ENCODE measurements at regions not wholly inside any gene's neighbourhood (a gene's known extent, or its start where the extent isn't known, plus 50 kb on each side); places are given as distances from the start of the nearest gene placed in this dataset.

GRCh38 chr2:234674781-234675201 lies 177.9 kb upstream of the ARL4C start:
- no peaks in the 10 kb centered on the region for H3K27me3 ChIP-seq (replicated peaks; ENCODE audit: control insufficient read depth, insufficient read depth, low read length)
- ChIA-PET POLR2A (interaction anchor here (0.6 kb wide), 1 partner anchor 871 kb away, joined by 8 read pairs; no protein-coding TSS in a partner anchor), CTCF (no interaction called here)
- H3K9me3 ChIP-seq: no peaks in the 10 kb centered on the region
- Mint-ChIP-seq H3K4me1 (ENCODE audit: low read depth, unreplicated experiment) (peaks cover 11% of the 10 kb centered on the region), H3K27ac (ENCODE audit: unreplicated experiment) (peak overlapping the region; percentile 78), H3K36me3 (ENCODE audit: insufficient read depth, unreplicated experiment) (no peaks in the 10 kb centered on the region), H3K9me3 (ENCODE audit: unreplicated experiment) (no peaks in the 10 kb centered on the region), H3K4me3 (ENCODE audit: unreplicated experiment) (no peak overlapping the region), H3K27me3 (ENCODE audit: insufficient read depth, unreplicated experiment) (no peaks in the 10 kb centered on the region)
- intact Hi-C loops (cut with micrococcal nuclease; ENCODE audit: unreplicated experiment): loop anchor here (5.0 kb wide), 1 partner anchor 333 kb away; no protein-coding TSS in a partner anchor
- no peaks in the 10 kb centered on the region for H3K36me3 ChIP-seq (ENCODE audit: control insufficient read depth, insufficient read depth, low read length)
- no TSS peak for BruUV-seq (replicated peaks)
- peaks cover 24% of the 10 kb centered on the region for H3K4me1 ChIP-seq
- H3K4me3 ChIP-seq (ENCODE audit: low read depth, low read length): no peak overlapping the region
- TF ChIP-seq, protein P1, sequence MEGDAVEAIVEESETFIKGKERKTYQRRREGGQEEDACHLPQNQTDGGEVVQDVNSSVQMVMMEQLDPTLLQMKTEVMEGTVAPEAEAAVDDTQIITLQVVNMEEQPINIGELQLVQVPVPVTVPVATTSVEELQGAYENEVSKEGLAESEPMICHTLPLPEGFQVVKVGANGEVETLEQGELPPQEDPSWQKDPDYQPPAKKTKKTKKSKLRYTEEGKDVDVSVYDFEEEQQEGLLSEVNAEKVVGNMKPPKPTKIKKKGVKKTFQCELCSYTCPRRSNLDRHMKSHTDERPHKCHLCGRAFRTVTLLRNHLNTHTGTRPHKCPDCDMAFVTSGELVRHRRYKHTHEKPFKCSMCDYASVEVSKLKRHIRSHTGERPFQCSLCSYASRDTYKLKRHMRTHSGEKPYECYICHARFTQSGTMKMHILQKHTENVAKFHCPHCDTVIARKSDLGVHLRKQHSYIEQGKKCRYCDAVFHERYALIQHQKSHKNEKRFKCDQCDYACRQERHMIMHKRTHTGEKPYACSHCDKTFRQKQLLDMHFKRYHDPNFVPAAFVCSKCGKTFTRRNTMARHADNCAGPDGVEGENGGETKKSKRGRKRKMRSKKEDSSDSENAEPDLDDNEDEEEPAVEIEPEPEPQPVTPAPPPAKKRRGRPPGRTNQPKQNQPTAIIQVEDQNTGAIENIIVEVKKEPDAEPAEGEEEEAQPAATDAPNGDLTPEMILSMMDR (IDR thresholded peaks at IDR 0.05; ENCODE audit: insufficient read depth in 1 of 2, low read depth in 1 of 2, low read length in 1 of 2, severe bottlenecking in 1 of 2, unreplicated experiment in 1 of 2): no peak
- DNase-seq: peak in 1 of 2 experiments; percentile 8

GRCh38 chr2:234673961-234674759 lies 177.3 kb upstream of the ARL4C start:
- H3K9me3 ChIP-seq: no peaks in the 10 kb centered on the region
- peaks cover 11% of the 10 kb centered on the region for H3K4me1 Mint-ChIP-seq (ENCODE audit: low read depth, unreplicated experiment)
- peak overlapping the region; percentile 78 for H3K27ac Mint-ChIP-seq (ENCODE audit: unreplicated experiment)
- no peaks in the 10 kb centered on the region for H3K27me3 Mint-ChIP-seq (ENCODE audit: insufficient read depth, unreplicated experiment)
- ChIA-PET POLR2A (interaction anchor here (0.6 kb wide), 1 partner anchor 871 kb away, joined by 8 read pairs; no protein-coding TSS in a partner anchor), CTCF (no interaction called here)
- H3K9me3 Mint-ChIP-seq (ENCODE audit: unreplicated experiment): no peaks in the 10 kb centered on the region
- no peak overlapping the region for H3K4me3 Mint-ChIP-seq (ENCODE audit: unreplicated experiment)
- DNase-seq: no peak
- intact Hi-C loops (cut with micrococcal nuclease; ENCODE audit: unreplicated experiment): no loop called here
- TF ChIP-seq, protein P1 (IDR thresholded peaks at IDR 0.05; ENCODE audit: insufficient read depth in 1 of 2, low read depth in 1 of 2, low read length in 1 of 2, severe bottlenecking in 1 of 2, unreplicated experiment in 1 of 2): no peak
- peaks cover 24% of the 10 kb centered on the region for H3K4me1 ChIP-seq
- H3K36me3 ChIP-seq (ENCODE audit: control insufficient read depth, insufficient read depth, low read length): no peaks in the 10 kb centered on the region
- H3K4me3 ChIP-seq (ENCODE audit: low read depth, low read length): no peak overlapping the region
- no TSS peak for BruUV-seq (replicated peaks)
- no peaks in the 10 kb centered on the region for H3K27me3 ChIP-seq (replicated peaks; ENCODE audit: control insufficient read depth, insufficient read depth, low read length)
- H3K36me3 Mint-ChIP-seq (ENCODE audit: insufficient read depth, unreplicated experiment): no peaks in the 10 kb centered on the region

DNA sequence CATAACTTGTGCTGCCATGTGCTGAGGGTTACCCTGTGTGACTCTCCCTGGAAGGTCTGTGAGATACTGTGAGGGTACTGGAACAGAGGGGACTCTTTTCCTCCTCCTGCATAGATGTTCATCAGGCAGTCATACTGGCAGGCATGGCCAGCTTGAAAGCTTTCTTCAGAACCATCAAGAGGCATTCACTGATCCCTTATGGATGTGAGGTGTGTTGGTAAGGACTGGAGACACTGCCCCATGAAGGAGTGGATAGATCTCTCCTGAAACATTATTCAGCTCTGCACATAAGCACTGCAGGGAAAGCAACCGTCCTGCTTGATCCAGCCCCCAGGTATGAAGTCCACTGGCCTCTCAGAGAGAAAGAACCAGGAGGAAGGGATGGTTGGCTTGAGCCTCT lies 176.6 kb upstream of the ARL4C start:
- CTCF ChIA-PET: no interaction called here
- Mint-ChIP-seq H3K9me3 (ENCODE audit: unreplicated experiment) (no peaks in the 10 kb centered on the region), H3K36me3 (ENCODE audit: insufficient read depth, unreplicated experiment) (no peaks in the 10 kb centered on the region), H3K4me3 (ENCODE audit: unreplicated experiment) (no peak overlapping the region), H3K27ac (ENCODE audit: unreplicated experiment) (no peak overlapping the region), H3K4me1 (ENCODE audit: low read depth, unreplicated experiment) (peaks cover 11% of the 10 kb centered on the region), H3K27me3 (ENCODE audit: insufficient read depth, unreplicated experiment) (no peaks in the 10 kb centered on the region)
- intact Hi-C loops (cut with micrococcal nuclease; ENCODE audit: unreplicated experiment): no loop called here
- POLR2A ChIA-PET: no interaction called here
- H3K4me1 ChIP-seq: peaks cover 24% of the 10 kb centered on the region
- TF ChIP-seq, protein P1 (IDR thresholded peaks at IDR 0.05; ENCODE audit: insufficient read depth in 1 of 2, low read depth in 1 of 2, low read length in 1 of 2, severe bottlenecking in 1 of 2, unreplicated experiment in 1 of 2): no peak
- no TSS peak for BruUV-seq (replicated peaks)
- H3K9me3 ChIP-seq: no peaks in the 10 kb centered on the region
- no peaks in the 10 kb centered on the region for H3K27me3 ChIP-seq (replicated peaks; ENCODE audit: control insufficient read depth, insufficient read depth, low read length)
- no peak for DNase-seq
- H3K36me3 ChIP-seq (ENCODE audit: control insufficient read depth, insufficient read depth, low read length): no peaks in the 10 kb centered on the region
- H3K4me3 ChIP-seq (ENCODE audit: low read depth, low read length): no peak overlapping the region
